Breast epithelium (tissue), 4 donors: ENCODE measurements at regions not wholly inside any gene's neighbourhood (a gene's known extent, or its start where the extent isn't known, plus 50 kb on each side); places are given as distances from the start of the nearest gene placed in this dataset.

ENCODE experiments used
- DNase-seq, 2 donors: peaks; one replicate each; pipeline ENCODE4 v3.0.0-alpha.2; 2019; ENCODE audit warnings: low spot score in 2 of 2
- H3K27ac ChIP-seq, 2 donors: fragments of 200-600 bp; sonication (generic) in 1 of 2; one replicate each; pipeline ENCODE4 v1.5.1; 2016 to 2019; ENCODE audit warnings: mild to moderate bottlenecking in 1 of 2
- H3K27me3 ChIP-seq, 2 donors: fragments of 200-600 bp; sonication (generic) in 1 of 2; one replicate each; pipeline versions ENCODE4 v1.5.1 to v1.6.0; 2017 to 2019; ENCODE audit warnings: control low read depth in 1 of 2, mild to moderate bottlenecking in 1 of 2
- H3K36me3 ChIP-seq: fragments of 200-600 bp; one replicate; pipeline ENCODE4 v1.5.1; 2019
- H3K4me1 ChIP-seq, 2 donors: fragments of 200-600 bp; sonication (generic); one replicate each; pipeline ENCODE4 v1.5.1; 2016 to 2019; ENCODE audit warnings: control low read depth in 1 of 2
- H3K4me3 ChIP-seq, 3 donors: fragments of 200-600 bp; sonication (generic); 1 replicate in 2 of 3; 2 replicates in 1 of 3; pipeline ENCODE4 v1.5.1; 2016 to 2019; ENCODE audit warnings: mild to moderate bottlenecking in 3 of 3, moderate library complexity in 2 of 3
- H3K9me3 ChIP-seq, 2 donors: fragments of 200-600 bp; sonication (generic) in 1 of 2; one replicate each; pipeline ENCODE4 v1.5.1; 2016 to 2019; ENCODE audit warnings: control low read depth in 1 of 2
- CTCF ChIP-seq, 3 donors: fragments of 450-650 bp; IDR thresholded peaks; one replicate each; pipeline ENCODE4 v1.5.1; 2016 to 2017; ENCODE audit warnings: antibody characterized with exemption in 3 of 3, mild to moderate bottlenecking in 3 of 3, moderate library complexity in 3 of 3
- POLR2A ChIP-seq: fragments of 450-650 bp; IDR thresholded peaks from one replicate; pipeline ENCODE4 v1.6.1; 2016; ENCODE audit warnings: antibody characterized with exemption, mild to moderate bottlenecking, moderate library complexity
- POLR2AphosphoS5 ChIP-seq, 3 donors: sonication (generic); formaldehyde crosslinking; IDR thresholded peaks; one replicate each; pipeline ENCODE4 v1.6.1; 2017; ENCODE audit warnings: antibody characterized with exemption in 3 of 3
- intact Hi-C: fragments of 100-400 bp; cut with DNase I; formaldehyde crosslinking; loops from one replicate; pipeline ENCODE4 v1.15.1; 2023; ENCODE audit warnings: low total_unique reads

GRCh38 chr1:37398096-37398495 is 76.3 kb upstream of the ZC3H12A start:
- Histone ChIP-seq H3K9me3 (no peaks in the 10 kb centered on the region), H3K4me3 (no peak overlapping the region), H3K27ac (no peak overlapping the region), H3K36me3 (no peaks in the 10 kb centered on the region), H3K4me1 (no peaks in the 10 kb centered on the region), H3K27me3 (peaks cover 0 to 5% of the 10 kb centered on the region in 2 donors)
- DNase-seq, result no peak
- no peak for TF ChIP-seq POLR2A
- no peak for TF ChIP-seq CTCF (IDR thresholded peaks at IDR 0.05)
- TF ChIP-seq POLR2AphosphoS5 (IDR thresholded peaks at IDR 0.05), result no peak
- intact Hi-C loops, result loop anchor here (5.0 kb wide), 1 partner anchor 326 kb away; no protein-coding TSS in a partner anchor

GRCh38 chr1:37399205-37399604 is 75.2 kb upstream of the ZC3H12A start:
- Histone ChIP-seq H3K27ac (no peak overlapping the region), H3K4me1 (no peaks in the 10 kb centered on the region), H3K4me3 (no peak overlapping the region), H3K27me3 (peaks cover 0 to 5% of the 10 kb centered on the region in 2 donors), H3K9me3 (no peaks in the 10 kb centered on the region), H3K36me3 (no peaks in the 10 kb centered on the region)
- TF ChIP-seq POLR2A, result no peak
- no peak for DNase-seq
- intact Hi-C loops, result loop anchor here (5.0 kb wide), 1 partner anchor 327 kb away; no protein-coding TSS in a partner anchor

DNA sequence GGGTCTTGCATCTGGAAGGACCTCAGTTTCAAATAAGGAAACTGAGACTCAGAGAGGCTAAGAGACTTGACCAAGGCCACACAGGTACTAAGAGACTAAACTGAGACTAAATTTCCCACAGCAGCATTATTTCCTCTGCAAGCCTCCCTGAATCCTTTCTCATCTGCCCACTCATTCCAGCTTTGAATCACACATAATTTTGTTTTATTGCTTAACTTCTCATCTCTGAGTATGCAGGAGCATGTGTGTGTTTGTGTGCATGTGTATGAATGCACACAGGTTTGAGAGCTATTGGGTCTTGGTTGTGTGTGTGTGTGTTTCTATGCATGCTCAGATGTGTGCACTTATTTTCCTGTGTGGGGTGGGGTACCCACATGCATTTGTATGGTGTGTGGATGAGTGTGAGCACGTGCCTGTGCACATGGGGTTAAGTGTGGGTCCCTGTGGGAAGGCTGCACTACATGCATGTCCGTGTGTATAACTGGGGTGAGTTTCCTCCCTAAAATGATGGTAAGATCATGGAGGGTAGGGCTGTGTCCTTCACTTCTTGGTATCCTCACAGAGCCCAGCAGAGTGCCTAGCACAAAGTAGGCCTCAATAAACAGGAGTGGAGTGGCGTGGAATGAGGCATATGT is 74.4 kb upstream of the ZC3H12A start:
- intact Hi-C loops, result loop anchor here (5.0 kb wide), 1 partner anchor 328 kb away; no protein-coding TSS in a partner anchor
- H3K27ac ChIP-seq, result no peak overlapping the region
- H3K4me3 ChIP-seq, result no peak overlapping the region
- no peaks in the 10 kb centered on the region for H3K4me1 ChIP-seq
- no peaks in the 10 kb centered on the region for H3K36me3 ChIP-seq
- TF ChIP-seq POLR2A (no peak), CTCF (IDR thresholded peaks at IDR 0.05) (no peak), POLR2AphosphoS5 (IDR thresholded peaks at IDR 0.05) (no peak)
- DNase-seq, result no peak
- H3K27me3 ChIP-seq, result peaks cover 0 to 5% of the 10 kb centered on the region in 2 donors
- H3K9me3 ChIP-seq, result no peaks in the 10 kb centered on the region

DNA sequence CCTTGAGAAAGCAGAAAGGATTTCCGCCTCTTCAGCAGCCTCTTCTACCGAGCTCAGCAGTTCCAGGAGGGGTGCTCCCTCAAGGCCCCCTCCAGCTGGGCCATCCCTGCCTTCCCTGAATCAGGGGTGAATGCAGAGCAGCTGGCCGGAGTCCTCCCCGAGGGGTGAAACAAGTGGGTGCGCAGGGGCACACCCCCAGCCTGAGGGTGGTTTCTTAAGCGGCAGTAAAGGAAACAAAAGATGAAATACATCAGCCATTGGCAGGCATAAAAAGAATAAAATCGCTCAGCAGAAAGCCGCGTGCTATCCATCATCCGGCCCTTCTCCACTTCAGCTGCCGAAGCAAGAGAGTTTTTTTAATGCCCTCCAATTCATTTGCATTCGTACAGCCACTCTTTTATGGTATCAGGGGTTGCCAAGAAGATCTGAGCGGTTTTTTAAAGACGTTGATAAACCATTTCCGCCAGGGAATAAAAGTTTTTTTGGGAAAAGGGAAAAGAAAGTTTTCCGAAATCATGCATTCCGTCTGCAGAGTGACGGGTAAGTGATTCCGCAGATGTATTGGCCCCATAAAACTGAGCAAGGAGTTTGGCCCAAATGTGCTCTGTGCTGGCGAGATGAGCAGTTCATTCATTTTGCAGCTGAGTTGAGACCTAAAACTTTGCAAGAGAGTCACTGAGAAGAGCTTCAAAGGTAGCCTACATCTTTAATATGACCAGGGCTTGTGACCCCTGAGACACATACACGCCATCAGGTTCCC is 73.7 kb upstream of the ZC3H12A start:
- Histone ChIP-seq H3K4me3 (no peak overlapping the region), H3K36me3 (no peaks in the 10 kb centered on the region), H3K27me3 (peaks cover 0 to under 1% of the 10 kb centered on the region in 2 donors), H3K9me3 (no peaks in the 10 kb centered on the region), H3K4me1 (no peaks in the 10 kb centered on the region), H3K27ac (no peak overlapping the region)
- TF ChIP-seq CTCF (IDR thresholded peaks at IDR 0.05), result no peak
- TF ChIP-seq POLR2AphosphoS5 (IDR thresholded peaks at IDR 0.05), result no peak
- no peak for TF ChIP-seq POLR2A
- no peak for DNase-seq
- intact Hi-C loops, result no loop called here

GRCh38 chr1:37403166-37403565 is 71.2 kb upstream of the ZC3H12A start:
- DNase-seq, result no peak
- intact Hi-C loops, result no loop called here
- no peaks in the 10 kb centered on the region for H3K36me3 ChIP-seq
- TF ChIP-seq POLR2AphosphoS5 (IDR thresholded peaks at IDR 0.05) (no peak), CTCF (IDR thresholded peaks at IDR 0.05) (no peak), POLR2A (no peak)
- H3K27ac ChIP-seq, result no peak overlapping the region
- no peak overlapping the region for H3K4me3 ChIP-seq
- H3K9me3 ChIP-seq, result no peaks in the 10 kb centered on the region
- H3K27me3 ChIP-seq, result no peaks in the 10 kb centered on the region
- H3K4me1 ChIP-seq, result no peaks in the 10 kb centered on the region
